HG03558 (cell line): ENCODE measurements at regions not wholly inside any gene's neighbourhood (a gene's known extent, or its start where the extent isn't known, plus 50 kb on each side); places are given as distances from the start of the nearest gene placed in this dataset.

Experiments used
- ATAC-seq: cut with Tn5 transposase; IDR thresholded peaks from one replicate; pipeline ENCODE4 v1.9.1; 2021; ENCODE audit warnings: moderate number of reproducible peaks; ENCODE audit not compliant: unreplicated experiment; ENCODE audit errors: extremely low read depth

- ATAC-seq = no peak
These were observed 806.5 kb upstream of the BRINP3 start for GRCh38 chr1:191284175-191284574.

GRCh38 chr1:191290441-191290840, 812.8 kb upstream of the BRINP3 start:
- ATAC-seq = no peak

GRCh38 chr1:191305370-191305769, 827.7 kb upstream of the BRINP3 start:
- ATAC-seq = no peak

GRCh38 chr1:191306916-191307315, 829.3 kb upstream of the BRINP3 start:
- no peak for ATAC-seq

GRCh38 chr1:191320062-191320461, 838.2 kb upstream of the RGS18 start:
- no peak for ATAC-seq

GRCh38 chr1:191327868-191328267, 830.4 kb upstream of the RGS18 start:
- ATAC-seq = no peak

- ATAC-seq = no peak
These were observed 814.4 kb upstream of the RGS18 start for GRCh38 chr1:191343816-191344215.

- no peak for ATAC-seq
These were observed 811.9 kb upstream of the RGS18 start for GRCh38 chr1:191346381-191346780.

- no peak for ATAC-seq
These were observed 809.9 kb upstream of the RGS18 start for GRCh38 chr1:191348328-191348727.

- ATAC-seq = no peak
These were observed 807.3 kb upstream of the RGS18 start for GRCh38 chr1:191350938-191351337.

GRCh38 chr1:191358724-191359123, 799.5 kb upstream of the RGS18 start:
- ATAC-seq = no peak

GRCh38 chr1:191366686-191367085, 791.6 kb upstream of the RGS18 start:
- no peak for ATAC-seq

GRCh38 chr1:191368891-191369654, 789.2 kb upstream of the RGS18 start:
- ATAC-seq = no peak

GRCh38 chr1:191371626-191372025, 786.6 kb upstream of the RGS18 start:
- no peak for ATAC-seq

GRCh38 chr1:191388283-191388682, 770.0 kb upstream of the RGS18 start:
- ATAC-seq = no peak

- ATAC-seq = no peak
These were observed 761.6 kb upstream of the RGS18 start for GRCh38 chr1:191396622-191397021.

GRCh38 chr1:191398551-191398950, 759.7 kb upstream of the RGS18 start:
- ATAC-seq = no peak

- no peak for ATAC-seq
These were observed 752.8 kb upstream of the RGS18 start for GRCh38 chr1:191405417-191405816.

- no peak for ATAC-seq
These were observed 743.2 kb upstream of the RGS18 start for GRCh38 chr1:191414981-191415640.

- no peak for ATAC-seq
These were observed 738.4 kb upstream of the RGS18 start for GRCh38 chr1:191419842-191420241.

- ATAC-seq = no peak
These were observed 730.7 kb upstream of the RGS18 start for GRCh38 chr1:191427593-191427992.

GRCh38 chr1:191432817-191433216, 725.4 kb upstream of the RGS18 start:
- no peak for ATAC-seq
